ENCODE measurements at regions not wholly inside any gene's neighbourhood (a gene's known extent, or its start where the extent isn't known, plus 50 kb on each side); places are given as distances from the start of the nearest gene placed in this dataset.
"Not testable (repeated sequence)": the region's sequence is repeated elsewhere in the genome, so short reads cannot be mapped to it uniquely, and the experiment has no call there.

GRCh38 chr1:81738875-81739274 is 61.9 kb upstream of the ADGRL2 start:
- no peak for DNase-seq

GRCh38 chr1:81733480-81733879 is 67.3 kb upstream of the ADGRL2 start:
- DNase-seq, result no peak

GRCh38 chr1:81731989-81732388 is 68.7 kb upstream of the ADGRL2 start:
- DNase-seq, result no peak

GRCh38 chr1:81730881-81731280 is 69.9 kb upstream of the ADGRL2 start:
- no peak for DNase-seq

GRCh38 chr1:81730299-81730698 is 70.4 kb upstream of the ADGRL2 start:
- DNase-seq, result not testable (repeated sequence)

- no peak for DNase-seq
These were observed 70.9 kb upstream of the ADGRL2 start for GRCh38 chr1:81729818-81730217.

- no peak for DNase-seq
These were observed 71.5 kb upstream of the ADGRL2 start for GRCh38 chr1:81729239-81729638.

GRCh38 chr1:81725823-81726222 is 74.9 kb upstream of the ADGRL2 start:
- DNase-seq, result no peak

GRCh38 chr1:81722631-81723328 is 78.0 kb upstream of the ADGRL2 start:
- not testable (repeated sequence) for DNase-seq

GRCh38 chr1:81720256-81720655 is 80.5 kb upstream of the ADGRL2 start:
- not testable (repeated sequence) for DNase-seq

- DNase-seq, result no peak
These were observed 83.5 kb upstream of the ADGRL2 start for GRCh38 chr1:81717230-81717629.

- no peak for DNase-seq
These were observed 85.3 kb upstream of the ADGRL2 start for GRCh38 chr1:81715391-81715790.

GRCh38 chr1:81714636-81715035 is 86.1 kb upstream of the ADGRL2 start:
- no peak for DNase-seq

GRCh38 chr1:81712425-81712824 is 88.3 kb upstream of the ADGRL2 start:
- DNase-seq, result no peak

GRCh38 chr1:81710857-81711256 is 89.9 kb upstream of the ADGRL2 start:
- no peak for DNase-seq

GRCh38 chr1:81708250-81708649 is 92.5 kb upstream of the ADGRL2 start:
- DNase-seq, result no peak

GRCh38 chr1:81706650-81707435 is 93.9 kb upstream of the ADGRL2 start:
- DNase-seq, result no peak

- DNase-seq, result no peak
These were observed 96.8 kb upstream of the ADGRL2 start for GRCh38 chr1:81703756-81704463.

- no peak for DNase-seq
These were observed 97.4 kb upstream of the ADGRL2 start for GRCh38 chr1:81703391-81703755.

- DNase-seq, result no peak
These were observed 97.8 kb upstream of the ADGRL2 start for GRCh38 chr1:81702903-81703302.

GRCh38 chr1:81702079-81702715 is 98.5 kb upstream of the ADGRL2 start:
- no peak for DNase-seq

- no peak for DNase-seq
These were observed 99.8 kb upstream of the ADGRL2 start for GRCh38 chr1:81700728-81701470.

- DNase-seq, result no peak
These were observed 101.5 kb upstream of the ADGRL2 start for GRCh38 chr1:81699234-81699633.
